NCI-H2081 treated with DMSO at 0.1 percent for 48 hours (cell line): ENCODE measurements at regions not wholly inside any gene's neighbourhood (a gene's known extent, or its start where the extent isn't known, plus 50 kb on each side); places are given as distances from the start of the nearest gene placed in this dataset.
"Not testable (repeated sequence)": the region's sequence is repeated elsewhere in the genome, so short reads cannot be mapped to it uniquely, and the experiment has no call there.

Experiments used
- DNase-seq: peaks from one replicate; lab custom pipeline; 2025; lab: John Stamatoyannopoulos, UW

DNA sequence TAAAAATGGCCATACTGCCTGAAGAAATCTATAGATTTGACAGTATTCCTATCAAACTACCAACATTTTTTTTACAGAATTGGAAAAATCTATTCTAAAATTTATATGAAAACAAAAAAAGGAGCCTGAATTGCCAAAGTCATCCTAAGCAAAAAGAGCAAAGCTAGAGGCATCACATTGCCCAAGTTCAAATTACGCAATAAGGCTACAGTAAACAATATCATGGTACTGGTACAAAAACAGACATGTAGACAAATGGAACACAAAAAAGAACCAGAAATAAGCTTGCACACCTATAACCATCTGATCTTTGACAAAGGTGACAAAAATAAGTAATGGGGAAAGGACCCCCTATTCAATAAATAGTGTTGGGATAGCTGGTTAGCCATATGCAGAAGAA lies 50.2 kb upstream of the THSD7B start:
- DNase-seq, result no peak

DNA sequence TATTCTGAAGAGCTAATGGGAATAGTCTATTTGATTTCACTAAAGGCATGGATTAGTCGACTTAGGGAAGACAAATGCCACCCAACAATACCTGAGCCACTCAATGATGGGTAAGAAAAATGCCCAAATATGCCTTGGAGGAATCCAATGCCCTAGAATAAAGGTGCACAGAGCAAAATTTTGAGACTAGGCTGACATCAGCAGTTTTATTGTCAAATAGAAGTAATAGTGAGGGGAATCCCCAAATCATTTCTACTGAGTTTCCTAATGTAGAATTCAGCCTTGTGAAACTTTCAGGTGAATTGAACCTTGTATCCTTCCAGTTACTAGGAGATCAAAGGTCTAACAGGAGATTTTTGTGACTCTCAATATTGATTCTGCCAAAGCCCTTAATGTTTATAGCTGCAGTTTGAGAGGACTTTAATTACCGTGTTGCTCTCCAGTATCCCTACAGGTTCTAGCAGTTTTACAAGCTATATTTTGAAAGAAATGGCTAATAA lies 50.8 kb upstream of the THSD7B start:
- no peak for DNase-seq

DNA sequence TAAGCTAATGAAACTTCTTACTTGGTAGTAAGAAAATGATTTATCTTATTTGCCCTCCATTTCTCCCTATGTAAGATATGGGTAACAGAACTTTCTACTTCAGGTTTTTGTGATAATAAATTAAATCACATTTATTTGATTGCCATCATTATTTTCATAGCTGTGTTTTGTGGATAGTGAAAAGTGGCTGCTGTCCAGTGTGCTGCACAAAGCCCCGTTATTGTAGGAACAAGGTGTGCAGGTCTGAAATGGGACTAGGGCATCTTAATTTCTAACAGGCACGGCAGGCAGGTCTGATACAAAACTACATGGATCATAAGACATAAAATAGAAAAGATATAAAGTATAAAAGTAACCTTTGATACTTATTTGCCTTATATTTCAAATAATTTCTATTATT lies 51.6 kb upstream of the THSD7B start:
- no peak for DNase-seq

DNA sequence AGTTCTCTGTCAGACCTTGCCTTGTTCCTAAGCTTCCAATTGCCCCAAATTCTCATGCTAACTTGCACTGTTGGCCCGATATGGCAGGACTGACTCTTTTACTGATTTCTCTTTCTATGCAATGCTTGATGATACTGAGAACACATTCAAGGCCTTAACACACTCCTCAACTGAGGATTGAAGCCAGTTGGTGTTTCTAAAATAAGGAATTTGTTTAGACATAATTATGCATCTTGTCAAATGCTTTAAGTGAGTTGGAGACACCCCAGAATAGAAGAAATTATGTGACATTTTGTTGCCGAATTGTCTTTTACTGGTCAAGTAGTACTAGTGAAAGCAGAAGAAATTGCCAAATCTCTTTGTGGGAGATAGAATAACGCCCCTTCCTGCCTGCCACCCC lies 60.0 kb upstream of the THSD7B start:
- DNase-seq, result no peak

DNA sequence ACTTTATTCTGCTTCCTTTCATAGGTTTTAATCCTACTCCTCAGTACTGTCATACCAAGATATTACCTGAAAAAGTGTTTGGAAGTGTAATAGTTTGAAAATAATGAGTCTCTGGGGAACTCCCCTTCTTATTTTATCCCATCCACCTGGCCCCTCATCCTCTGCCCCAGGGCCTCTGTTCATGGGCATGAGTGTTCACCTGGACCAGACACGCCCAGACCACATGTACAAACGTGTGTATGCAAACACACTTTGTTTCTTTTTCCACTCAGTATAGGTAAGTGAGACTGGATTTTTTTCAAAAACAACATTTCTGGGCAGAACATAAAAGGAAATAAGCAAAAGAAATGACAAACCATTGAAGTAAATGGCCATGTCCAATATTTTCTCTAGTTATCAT lies 62.1 kb upstream of the THSD7B start:
- no peak for DNase-seq

DNA sequence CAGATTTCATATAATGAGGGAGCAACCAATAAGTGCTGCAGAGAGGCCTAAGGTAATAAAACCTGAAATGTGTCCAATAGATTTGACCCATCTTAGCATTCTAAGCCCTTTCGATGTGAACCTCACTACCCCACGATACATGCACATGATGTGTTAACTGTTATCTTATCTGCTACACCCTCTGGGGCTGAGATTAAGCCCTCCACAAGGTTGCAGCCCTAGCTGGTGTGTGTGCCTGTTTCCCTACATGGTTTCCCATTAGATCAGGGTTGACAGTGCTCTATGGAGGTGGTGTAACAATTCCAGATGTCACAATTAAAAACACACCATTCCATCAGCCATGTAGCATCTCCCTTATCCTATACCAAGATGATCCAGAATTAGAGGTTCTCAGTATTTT lies 68.9 kb upstream of the THSD7B start:
- no peak for DNase-seq

DNA sequence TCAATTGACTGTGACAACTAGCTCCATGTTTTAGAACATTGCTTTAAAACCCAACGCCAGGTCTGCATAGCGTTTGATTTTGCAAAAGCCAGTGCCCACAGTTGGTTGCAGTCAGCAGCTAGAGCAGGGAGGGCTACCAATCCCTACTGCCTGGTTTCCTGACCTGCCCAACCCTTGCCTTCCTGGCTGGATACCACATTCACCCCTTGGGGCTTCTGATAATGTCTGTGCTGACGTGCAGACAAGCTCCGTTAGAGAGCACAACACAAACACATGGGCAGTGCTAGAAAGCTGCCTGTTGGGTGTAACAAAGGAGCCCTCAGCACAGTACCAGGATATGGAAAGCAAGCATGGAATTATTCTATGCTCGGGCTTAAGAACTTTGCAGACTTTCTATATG lies 71.4 kb upstream of the THSD7B start:
- no peak for DNase-seq

DNA sequence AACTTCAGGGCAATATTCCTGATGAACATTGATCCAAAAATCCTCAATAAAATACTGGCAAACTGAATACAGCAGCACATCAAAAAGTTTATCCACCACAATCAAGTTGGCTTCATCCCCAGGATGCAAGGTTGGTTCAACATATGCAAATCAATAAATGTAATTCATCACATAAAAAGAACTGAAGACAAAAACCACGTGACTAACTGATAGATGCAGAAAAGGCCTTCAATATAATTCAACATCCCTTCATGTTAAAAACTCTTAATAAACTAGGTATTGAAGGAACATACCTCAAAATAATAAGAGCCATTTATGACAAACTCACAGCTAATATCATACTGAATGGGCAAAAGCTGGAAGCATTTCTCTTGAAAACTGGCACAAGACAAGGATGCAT lies 85.3 kb upstream of the THSD7B start:
- not testable (repeated sequence) for DNase-seq

DNA sequence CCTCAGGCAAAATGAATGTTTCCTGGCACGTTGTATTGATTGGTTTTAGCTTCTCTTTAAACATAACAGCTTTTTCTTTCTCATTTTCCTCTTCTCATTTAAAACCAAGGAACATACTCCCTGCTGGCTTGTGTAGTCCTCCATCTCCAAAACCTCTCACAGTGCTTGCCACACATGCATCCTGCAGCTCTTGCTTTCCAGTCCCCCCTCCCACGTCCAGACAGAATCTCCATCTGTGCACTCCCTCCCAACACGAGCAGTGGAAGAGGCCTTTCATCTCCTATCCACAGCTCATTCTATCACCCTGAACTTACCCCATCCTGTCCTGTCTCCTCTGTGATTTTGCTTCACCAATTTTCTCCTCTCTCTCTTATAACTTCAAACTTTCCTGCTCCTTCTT lies 99.6 kb upstream of the THSD7B start:
- DNase-seq, result no peak

DNA sequence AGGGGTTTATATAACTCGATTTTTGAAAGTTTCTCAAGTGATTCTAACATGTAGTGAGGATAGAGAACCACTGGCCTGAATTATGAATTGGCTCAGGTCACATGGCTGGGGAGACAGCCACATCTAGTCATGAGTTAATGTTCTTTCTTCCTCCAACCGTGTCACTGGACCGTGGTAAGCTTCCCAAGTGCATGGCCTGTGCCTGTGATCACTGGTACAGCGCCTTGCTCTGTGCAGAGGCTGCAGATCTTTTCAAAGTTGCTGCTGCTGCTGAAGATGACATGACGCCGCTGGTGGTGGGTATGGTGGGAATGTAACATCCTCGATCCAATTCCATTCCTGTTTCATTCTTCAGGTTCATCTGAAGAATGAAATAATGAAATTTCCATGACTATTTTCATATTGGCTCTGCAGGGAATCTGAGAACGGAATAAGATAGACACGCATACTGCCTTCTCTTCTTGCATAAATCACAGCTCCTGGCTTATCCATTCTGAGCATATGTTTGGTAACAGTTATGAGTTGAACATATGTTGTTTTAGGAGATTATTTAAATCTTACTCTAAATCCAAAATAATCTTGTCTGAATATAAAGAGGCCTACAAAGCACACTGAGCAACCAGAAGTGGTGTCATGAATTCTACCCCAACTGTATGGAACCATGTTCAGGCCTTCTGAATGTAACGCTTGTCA lies 100.5 kb upstream of the THSD7B start:
- DNase-seq, result no peak

DNA sequence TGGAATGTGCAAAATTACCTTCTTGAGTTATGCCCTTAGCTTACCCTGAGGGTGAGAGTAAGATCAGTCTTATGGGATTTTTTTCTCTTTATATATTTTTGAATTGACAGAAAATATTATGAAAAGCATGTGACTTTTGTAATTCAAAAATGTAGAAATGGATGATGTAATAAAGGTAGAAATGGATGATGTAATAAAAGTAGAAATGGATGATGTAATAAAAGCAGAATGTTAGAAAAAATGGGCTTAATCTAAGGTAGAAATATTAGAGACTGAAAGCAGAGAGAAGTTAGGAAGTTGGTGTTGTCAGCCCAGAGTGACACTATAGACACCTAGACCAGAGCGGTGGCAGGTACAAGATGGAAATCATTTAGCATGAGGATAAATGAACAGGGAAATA lies 107.1 kb upstream of the THSD7B start:
- DNase-seq, result no peak

DNA sequence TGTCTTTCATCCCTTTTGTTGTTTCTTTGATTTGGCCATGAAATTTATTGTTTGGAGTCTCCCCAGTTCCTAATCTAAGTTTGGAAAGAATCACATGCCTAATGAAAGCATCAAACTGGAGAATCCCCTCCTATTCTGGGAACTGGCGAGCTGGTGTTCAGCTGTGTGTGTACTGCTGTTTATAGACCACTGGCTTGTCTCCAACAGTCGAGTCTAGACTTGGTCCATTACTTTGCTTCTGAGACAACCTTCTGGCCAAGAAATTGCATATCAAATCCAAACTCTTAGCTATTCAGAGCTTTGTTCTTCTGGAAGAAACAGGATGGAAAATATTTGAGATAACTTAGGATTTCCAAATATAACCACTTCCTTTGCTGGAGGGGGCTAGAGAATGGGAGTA lies 111.5 kb upstream of the THSD7B start:
- DNase-seq, result no peak

DNA sequence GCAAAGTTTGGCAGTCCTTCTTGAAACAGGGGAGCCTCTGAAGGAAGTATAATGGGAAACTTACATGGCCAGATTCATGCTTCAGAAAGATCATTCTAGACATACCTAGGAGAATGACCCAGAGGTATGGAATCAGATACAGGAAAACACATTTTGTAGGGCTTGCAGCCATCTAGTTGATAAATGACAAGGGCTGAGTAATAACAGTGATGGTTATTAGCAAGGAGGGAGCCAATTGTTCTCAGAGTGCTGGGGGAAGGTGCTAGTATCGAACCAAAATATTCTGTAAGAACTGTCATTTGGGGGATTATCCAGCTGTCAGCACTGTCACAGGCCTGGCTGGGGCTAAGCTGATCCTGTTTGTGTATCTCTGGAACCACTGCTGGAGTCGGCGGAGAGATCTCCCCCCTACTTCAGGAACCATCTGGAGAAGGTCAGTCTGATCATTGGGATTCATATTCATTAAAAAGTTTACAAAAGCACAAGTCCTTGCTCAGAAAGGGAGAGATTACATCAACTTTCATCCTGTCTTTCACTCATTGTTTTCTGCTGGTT lies 113.8 kb upstream of the THSD7B start:
- no peak for DNase-seq

DNA sequence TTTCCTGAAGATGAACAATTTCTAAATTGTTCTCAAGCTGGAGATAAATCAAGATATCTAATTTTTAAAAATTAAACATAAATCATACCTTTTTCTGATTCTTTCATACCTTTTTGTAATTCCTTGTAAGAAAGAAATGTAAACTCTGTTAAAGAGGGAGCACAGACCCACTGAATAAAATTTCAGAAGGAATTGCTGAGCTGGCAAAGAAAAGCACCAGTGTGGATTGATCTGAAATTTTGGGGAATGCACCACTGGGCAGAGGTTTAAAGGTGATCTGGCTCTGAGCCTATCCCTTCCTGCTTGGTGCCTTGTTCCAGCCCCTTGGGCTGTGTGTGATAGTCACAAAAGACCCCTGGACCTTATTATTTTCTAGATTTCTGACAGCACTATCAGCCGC lies 118.3 kb upstream of the THSD7B start:
- DNase-seq, result no peak

DNA sequence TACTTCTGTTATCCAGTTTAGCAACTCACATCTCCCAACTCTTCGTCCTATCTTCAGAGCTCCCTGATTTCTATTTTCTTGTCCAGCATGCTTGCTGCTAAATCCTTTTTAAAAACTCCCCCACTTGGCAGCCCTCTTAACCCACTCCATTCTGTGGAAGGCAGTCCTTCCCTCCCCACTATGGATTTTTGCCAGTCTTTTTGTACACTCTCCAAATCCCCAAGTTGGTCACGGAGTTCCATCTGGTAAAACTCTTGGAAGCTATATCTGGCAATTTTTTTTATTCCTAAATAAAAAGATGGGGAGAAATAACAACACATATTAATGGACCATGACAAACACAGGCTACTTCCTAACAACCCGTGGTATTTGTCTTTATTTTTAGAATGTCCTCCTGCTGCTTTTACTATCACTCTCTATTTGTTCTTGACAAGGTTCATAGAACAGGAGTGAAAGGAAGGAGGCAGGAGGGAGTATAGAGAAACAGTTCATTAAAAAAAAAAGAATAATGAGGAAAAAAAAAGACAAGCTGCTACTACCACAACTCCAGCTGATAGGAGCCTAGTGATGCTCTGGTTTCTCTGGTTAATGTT lies 120.0 kb upstream of the THSD7B start:
- no peak for DNase-seq

DNA sequence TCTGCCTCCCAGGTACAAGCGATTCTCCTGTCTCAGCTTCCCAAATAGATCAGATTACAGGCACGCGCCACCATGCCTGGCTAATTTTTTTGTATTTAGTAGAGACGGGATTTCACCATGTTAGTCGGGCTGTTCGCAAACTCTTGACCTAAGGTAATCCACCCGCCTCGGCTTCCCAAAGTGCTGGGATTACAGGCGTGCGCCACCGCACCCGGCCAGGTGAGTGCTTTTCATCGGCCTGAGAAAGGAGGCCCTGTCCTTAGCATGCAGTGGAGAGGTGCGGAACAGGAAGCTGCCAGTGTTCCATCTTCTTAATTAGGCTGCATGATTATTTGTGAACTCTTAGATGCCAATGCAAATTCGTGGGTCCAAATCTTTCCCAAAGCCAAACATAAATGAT lies 125.7 kb upstream of the THSD7B start:
- no peak for DNase-seq

DNA sequence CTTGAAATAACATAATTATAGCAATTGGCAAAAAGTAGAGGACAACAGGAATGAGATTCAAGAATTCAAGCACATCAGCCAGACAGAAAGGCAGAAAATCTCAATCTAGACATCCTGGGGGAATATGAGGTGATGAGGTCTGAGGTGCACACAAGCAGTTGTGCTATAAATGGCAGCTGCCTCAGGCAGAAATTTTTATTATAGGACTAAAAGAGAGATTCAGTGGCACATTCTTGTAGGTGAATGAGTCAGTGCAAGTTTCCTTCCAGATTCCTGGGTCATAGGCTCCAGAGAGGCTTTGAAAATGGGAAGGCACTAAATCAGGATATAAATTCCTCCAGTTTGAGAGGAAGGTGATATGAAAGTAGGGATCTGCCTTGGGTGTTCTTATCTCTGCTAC lies 127.2 kb upstream of the THSD7B start:
- DNase-seq, result no peak

DNA sequence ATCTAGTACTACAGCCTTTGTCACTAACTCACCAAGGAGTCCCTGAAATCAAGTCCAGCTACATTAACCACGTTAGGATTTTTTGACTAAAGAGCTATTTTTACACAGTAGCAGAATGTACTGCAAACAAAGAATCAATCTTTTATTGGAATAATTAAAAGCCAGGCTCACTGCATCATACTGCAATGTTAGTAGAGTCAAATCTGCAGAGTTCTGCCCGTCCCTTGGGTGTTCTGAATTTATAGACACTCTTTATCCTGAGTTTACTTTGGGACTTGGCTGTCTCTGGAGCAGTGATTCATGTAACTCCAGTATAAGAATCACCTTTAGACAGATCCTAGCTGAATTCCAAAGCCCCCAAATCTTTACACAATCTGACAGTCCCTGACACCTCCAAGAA lies 127.9 kb upstream of the THSD7B start:
- DNase-seq, result no peak

DNA sequence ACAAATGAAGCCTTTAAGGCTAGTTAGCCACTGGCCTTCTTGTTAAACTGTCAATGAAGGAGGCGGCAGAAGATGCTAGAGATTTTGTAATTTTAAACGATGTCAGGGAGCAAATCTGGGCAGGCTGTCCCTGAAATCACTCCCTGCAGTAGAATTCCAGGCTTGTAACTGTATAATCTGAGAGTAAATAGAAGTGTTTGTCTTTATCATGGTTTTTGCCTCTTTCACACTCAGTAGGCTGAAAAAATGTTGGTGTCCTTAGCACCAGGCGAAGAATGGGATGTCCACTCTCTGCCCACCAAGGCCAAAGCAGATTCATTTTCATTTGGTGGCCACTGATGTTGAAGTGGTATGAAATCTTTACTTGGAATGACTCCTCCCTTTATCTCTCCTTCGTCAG lies 136.9 kb upstream of the THSD7B start:
- no peak for DNase-seq

DNA sequence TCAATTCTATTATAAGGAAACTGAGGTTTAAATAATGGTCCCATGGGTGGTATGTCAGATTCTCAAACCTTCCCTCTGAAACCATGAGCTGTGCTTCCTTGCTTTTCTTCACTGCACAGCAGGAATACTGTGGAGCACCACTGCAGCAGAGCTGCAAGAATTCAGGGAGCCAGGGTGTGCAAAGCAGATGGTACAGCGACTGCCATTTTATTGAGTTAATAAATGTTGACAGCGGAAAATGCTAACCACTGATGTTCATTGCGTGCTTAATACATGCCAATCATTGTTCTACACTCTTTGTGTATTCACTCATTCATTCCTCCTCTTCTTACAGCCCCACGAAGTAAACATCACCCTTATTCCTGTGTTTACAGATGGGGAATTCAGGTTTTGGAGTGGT lies 152.2 kb upstream of the THSD7B start:
- DNase-seq, result no peak

DNA sequence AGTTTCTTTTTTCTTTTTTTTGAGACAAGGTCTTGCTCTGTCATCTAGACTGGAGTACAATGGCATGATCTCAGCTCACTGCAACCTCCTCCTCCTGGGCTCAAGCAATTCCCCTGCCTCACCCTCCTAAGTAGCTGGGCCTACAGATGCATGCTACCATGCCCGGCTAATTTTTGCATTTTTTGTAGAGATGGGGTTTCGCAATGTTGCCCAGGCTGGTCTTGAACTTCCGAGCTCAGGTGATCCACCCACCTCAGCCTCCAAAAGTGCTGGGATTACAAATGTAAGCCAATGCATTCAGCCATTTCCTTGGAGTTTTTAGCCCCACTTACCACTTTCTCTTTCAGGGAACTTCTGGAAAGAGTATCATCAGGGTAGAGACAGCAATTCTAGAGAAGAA lies 153.3 kb upstream of the THSD7B start:
- no peak for DNase-seq

DNA sequence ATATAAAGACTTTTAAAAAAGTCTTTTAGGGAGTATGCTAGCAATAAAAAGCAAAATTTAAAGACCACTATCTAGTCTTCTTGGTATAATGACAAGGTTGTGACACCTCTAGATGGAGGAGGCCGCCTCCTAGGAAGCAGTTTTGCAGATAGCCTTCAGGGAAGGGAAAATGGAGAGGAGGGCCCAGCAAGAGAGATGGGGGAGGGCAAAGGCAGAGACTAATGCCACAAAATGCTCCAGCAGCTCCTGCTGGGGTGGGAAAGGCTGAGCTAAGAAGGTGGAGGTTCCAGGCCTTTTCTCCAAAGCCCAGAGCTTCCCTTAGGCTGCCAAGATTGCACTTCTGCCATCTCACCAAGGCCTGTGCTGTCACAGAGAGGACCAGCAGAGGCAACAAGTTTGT lies 153.9 kb upstream of the THSD7B start:
- no peak for DNase-seq

DNA sequence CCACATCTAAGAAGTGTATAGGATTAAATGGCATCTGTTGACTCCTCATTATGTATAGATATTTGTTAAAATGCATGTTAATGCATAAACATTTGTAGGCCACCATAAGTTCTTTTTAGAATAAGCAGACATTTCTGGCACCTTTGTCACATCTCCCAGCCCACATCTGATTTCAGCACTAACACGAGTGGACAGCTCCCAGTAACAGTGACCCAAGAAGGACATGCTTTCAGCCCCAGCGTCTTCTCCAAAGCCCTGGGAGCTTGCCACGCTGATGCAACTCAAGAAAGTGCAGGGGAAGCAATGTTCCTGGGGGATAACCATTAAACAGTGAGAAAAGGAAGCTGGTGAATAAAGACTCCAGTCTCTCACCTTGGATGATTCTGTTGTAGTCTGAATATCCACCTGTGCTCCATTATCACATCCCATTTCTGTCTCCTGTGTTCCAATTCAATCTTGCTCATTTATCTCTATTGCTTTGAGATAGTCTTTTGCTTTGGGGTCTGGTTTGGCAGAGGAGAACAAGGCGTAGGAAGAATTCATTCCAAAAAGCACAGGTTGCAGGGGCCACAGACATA lies 182.6 kb upstream of the THSD7B start:
- DNase-seq, result no peak

DNA sequence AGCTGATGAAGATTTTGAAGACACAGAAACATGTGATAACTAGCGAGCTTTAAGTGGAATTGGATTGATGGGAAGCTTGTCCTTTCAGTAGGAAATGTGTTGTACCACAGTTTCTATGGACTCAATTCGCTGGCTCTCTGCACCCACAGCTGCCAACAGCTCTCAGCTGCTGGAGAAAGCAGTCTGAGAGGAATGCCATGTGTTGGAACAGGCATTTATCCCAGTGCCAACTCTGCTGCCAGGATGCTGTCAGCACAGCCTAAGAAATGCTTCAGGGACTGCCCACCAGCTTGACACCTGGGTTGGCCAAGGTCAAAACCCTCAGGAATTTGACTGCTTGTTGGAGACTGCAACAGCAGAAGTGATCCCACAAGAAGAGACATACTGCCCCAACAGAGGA lies 193.0 kb upstream of the THSD7B start:
- no peak for DNase-seq
